ENCODE measurements at regions not wholly inside any gene's neighbourhood (a gene's known extent, or its start where the extent isn't known, plus 50 kb on each side); places are given as distances from the start of the nearest gene placed in this dataset.

- TF ChIP-seq, protein P1, sequence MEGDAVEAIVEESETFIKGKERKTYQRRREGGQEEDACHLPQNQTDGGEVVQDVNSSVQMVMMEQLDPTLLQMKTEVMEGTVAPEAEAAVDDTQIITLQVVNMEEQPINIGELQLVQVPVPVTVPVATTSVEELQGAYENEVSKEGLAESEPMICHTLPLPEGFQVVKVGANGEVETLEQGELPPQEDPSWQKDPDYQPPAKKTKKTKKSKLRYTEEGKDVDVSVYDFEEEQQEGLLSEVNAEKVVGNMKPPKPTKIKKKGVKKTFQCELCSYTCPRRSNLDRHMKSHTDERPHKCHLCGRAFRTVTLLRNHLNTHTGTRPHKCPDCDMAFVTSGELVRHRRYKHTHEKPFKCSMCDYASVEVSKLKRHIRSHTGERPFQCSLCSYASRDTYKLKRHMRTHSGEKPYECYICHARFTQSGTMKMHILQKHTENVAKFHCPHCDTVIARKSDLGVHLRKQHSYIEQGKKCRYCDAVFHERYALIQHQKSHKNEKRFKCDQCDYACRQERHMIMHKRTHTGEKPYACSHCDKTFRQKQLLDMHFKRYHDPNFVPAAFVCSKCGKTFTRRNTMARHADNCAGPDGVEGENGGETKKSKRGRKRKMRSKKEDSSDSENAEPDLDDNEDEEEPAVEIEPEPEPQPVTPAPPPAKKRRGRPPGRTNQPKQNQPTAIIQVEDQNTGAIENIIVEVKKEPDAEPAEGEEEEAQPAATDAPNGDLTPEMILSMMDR (IDR thresholded peaks at IDR 0.05) = no peak
- DNase-seq (ENCODE audit: low spot score) (no peak), ATAC-seq (ENCODE audit: low FRiP score) (no peak)
Observed at GRCh38 chr1:98382586-98382985, 278.9 kb upstream of the SNX7 start.

GRCh38 chr1:98374098-98374497 lies 287.4 kb upstream of the SNX7 start:
- ATAC-seq (ENCODE audit: low FRiP score) (no peak), DNase-seq (ENCODE audit: low spot score) (no peak)
- TF ChIP-seq, protein P1 (IDR thresholded peaks at IDR 0.05) = no peak

DNA sequence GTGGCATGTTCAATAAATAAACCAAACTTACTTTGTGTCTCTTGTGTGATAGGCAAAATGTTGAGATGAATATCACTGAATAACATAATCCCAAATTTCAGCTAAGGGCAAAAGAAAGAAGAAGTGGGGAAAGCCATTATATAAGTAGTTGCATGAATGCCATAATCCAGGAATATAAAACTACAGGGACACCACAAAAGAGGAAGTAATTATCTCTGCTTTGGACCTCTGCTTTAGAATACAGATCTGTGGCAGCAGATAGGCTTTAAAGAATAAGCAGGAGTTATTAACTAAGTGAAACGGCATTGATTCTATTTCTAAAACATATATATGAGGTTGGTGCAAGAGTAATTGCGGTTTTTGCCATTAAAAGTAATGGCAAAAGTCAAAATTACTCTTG lies 288.5 kb upstream of the SNX7 start:
- TF ChIP-seq, protein P1 (IDR thresholded peaks at IDR 0.05) = no peak
- no peak for ATAC-seq (ENCODE audit: low FRiP score)
- DNase-seq (ENCODE audit: low spot score) = no peak

- DNase-seq (ENCODE audit: low spot score) = no peak
- no peak for ATAC-seq (ENCODE audit: low FRiP score)
- TF ChIP-seq, protein P1 (IDR thresholded peaks at IDR 0.05) = no peak
Observed at GRCh38 chr1:98371764-98372163, 289.8 kb upstream of the SNX7 start.

- no peak for DNase-seq (ENCODE audit: low spot score)
- ATAC-seq (ENCODE audit: low FRiP score) = no peak
- TF ChIP-seq, protein P1 (IDR thresholded peaks at IDR 0.05) = no peak
Observed at GRCh38 chr1:98369463-98369862, 292.1 kb upstream of the SNX7 start.

DNA sequence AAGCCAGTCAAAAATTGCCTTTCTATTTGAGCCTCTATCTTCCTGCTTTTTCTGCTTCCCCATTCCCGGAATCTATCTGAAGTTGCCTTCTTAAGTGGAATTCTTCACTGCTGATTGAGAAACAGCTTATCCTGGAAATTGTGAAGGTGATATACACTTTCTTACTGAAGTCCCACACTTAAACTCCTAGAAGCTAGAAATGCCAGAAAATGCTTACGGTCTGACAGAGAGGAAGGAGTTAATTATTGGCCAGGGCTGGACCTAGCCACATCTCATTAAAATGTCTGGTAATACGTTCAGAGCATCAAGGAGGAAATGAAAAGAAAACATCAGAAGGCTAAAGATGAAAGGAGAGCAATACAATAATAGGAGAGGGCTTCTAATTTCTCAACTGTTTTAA lies 292.5 kb upstream of the SNX7 start:
- ATAC-seq (ENCODE audit: low FRiP score) = no peak
- no peak for DNase-seq (ENCODE audit: low spot score)
- TF ChIP-seq, protein P1 (IDR thresholded peaks at IDR 0.05) = no peak

DNA sequence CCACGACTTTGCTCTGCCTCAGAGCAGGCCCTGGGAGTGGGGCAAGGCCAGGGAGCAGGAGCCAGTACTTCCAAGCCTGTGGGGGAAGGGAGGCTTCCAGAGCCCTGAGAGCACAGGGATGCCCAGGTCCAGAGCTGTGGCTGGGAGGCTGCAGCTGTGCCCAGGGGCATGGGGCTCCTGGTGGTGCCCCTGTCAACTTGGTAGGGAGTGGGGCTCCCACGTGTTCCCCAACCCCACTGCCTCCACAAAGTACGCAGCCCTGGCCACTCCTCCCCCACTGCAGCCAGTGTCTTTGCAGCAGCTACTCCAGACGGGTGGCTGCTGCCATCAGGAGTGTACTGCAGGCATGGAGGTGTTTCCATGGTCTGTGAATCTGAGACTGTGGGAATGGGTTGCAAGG lies 294.1 kb upstream of the SNX7 start:
- DNase-seq (ENCODE audit: low spot score) = no peak
- ATAC-seq (ENCODE audit: low FRiP score) = no peak
- TF ChIP-seq, protein P1 (IDR thresholded peaks at IDR 0.05) = no peak

Data from omental fat pad (tissue), 3 donors.